Mammary epithelial cell (primary cell): ENCODE measurements at regions not wholly inside any gene's neighbourhood (a gene's known extent, or its start where the extent isn't known, plus 50 kb on each side); places are given as distances from the start of the nearest gene placed in this dataset.

Experiments
- CTCF ChIP-seq, 2 donors: IDR thresholded peaks in 1 of 2; conservative IDR thresholded peaks in 1 of 2; 2 replicates each; pipeline ENCODE4 v1.5.1; 2011 to 2012; ENCODE audit warnings: inconsistent platforms in 2 of 2, low read length in 2 of 2, mild to moderate bottlenecking in 2 of 2, control low read depth in 1 of 2, low read depth in 1 of 2; ENCODE audit not compliant: insufficient read depth in 1 of 2; ENCODE audit errors: extremely low read depth in 1 of 2
- EZH2 ChIP-seq: IDR thresholded peaks from 2 replicates; pipeline ENCODE4 v1.6.1; 2012; ENCODE audit warnings: low read length, inconsistent platforms, borderline replicate concordance

GRCh38 chr11:64466115-64466718 is 89.5 kb upstream of the SLC22A11 start:
- TF ChIP-seq CTCF (conservative IDR thresholded peaks at IDR 0.05 in 1 of 2, IDR thresholded peaks at IDR 0.05 in 1 of 2; ENCODE audit: extremely low read depth in 1 of 2, insufficient read depth in 1 of 2, low read depth in 1 of 2, low read length in 2 of 2) (no peak), EZH2 (no peak)
